ENCODE measurements at regions not wholly inside any gene's neighbourhood (a gene's known extent, or its start where the extent isn't known, plus 50 kb on each side); places are given as distances from the start of the nearest gene placed in this dataset.

GRCh38 chr18:47726550-47726949 lies 203.9 kb downstream of the SMAD2 start:
- no peak for DNase-seq (ENCODE audit: low spot score)
- no peaks in the 10 kb centered on the region for H3K27me3 ChIP-seq

GRCh38 chr18:47725656-47726055 lies 204.8 kb downstream of the SMAD2 start:
- H3K27ac ChIP-seq, result no peak overlapping the region
- DNase-seq (ENCODE audit: low spot score), result no peak
- H3K9me3 ChIP-seq, result no peaks in the 10 kb centered on the region
- H3K4me1 ChIP-seq, result no peaks in the 10 kb centered on the region
- H3K27me3 ChIP-seq, result no peaks in the 10 kb centered on the region
- TF ChIP-seq CTCF (IDR thresholded peaks at IDR 0.05), result no peak
- H3K36me3 ChIP-seq, result no peaks in the 10 kb centered on the region
- no peak overlapping the region for H3K4me3 ChIP-seq

More at GRCh38 chr18:47726550-47726949, 203.9 kb downstream of the SMAD2 start:
- no peak for TF ChIP-seq CTCF (IDR thresholded peaks at IDR 0.05)
- H3K36me3 ChIP-seq, result no peaks in the 10 kb centered on the region
- no peak overlapping the region for H3K27ac ChIP-seq
- no peaks in the 10 kb centered on the region for H3K4me1 ChIP-seq
- H3K4me3 ChIP-seq, result no peak overlapping the region
- no peaks in the 10 kb centered on the region for H3K9me3 ChIP-seq

GRCh38 chr18:47724186-47724975 lies 206.1 kb downstream of the SMAD2 start:
- Histone ChIP-seq H3K36me3 (no peaks in the 10 kb centered on the region), H3K4me3 (no peak overlapping the region), H3K27me3 (no peaks in the 10 kb centered on the region), H3K4me1 (no peaks in the 10 kb centered on the region), H3K27ac (no peak overlapping the region), H3K9me3 (no peaks in the 10 kb centered on the region)
- TF ChIP-seq CTCF (IDR thresholded peaks at IDR 0.05), result no peak
- no peak for DNase-seq (ENCODE audit: low spot score)

GRCh38 chr18:47721876-47722275 lies 208.6 kb downstream of the SMAD2 start:
- H3K9me3 ChIP-seq, result no peaks in the 10 kb centered on the region
- H3K4me3 ChIP-seq, result no peak overlapping the region
- H3K27ac ChIP-seq, result no peak overlapping the region
- no peaks in the 10 kb centered on the region for H3K4me1 ChIP-seq
- no peaks in the 10 kb centered on the region for H3K36me3 ChIP-seq
- DNase-seq (ENCODE audit: low spot score), result no peak
- no peaks in the 10 kb centered on the region for H3K27me3 ChIP-seq
- TF ChIP-seq CTCF (IDR thresholded peaks at IDR 0.05), result no peak

GRCh38 chr18:47720741-47721140 lies 209.7 kb downstream of the SMAD2 start:
- TF ChIP-seq CTCF (IDR thresholded peaks at IDR 0.05), result no peak
- DNase-seq (ENCODE audit: low spot score), result no peak
- Histone ChIP-seq H3K27ac (no peak overlapping the region), H3K4me3 (no peak overlapping the region), H3K9me3 (no peaks in the 10 kb centered on the region), H3K4me1 (no peaks in the 10 kb centered on the region), H3K27me3 (no peaks in the 10 kb centered on the region), H3K36me3 (no peaks in the 10 kb centered on the region)

All from right atrium auricular region (tissue), 2 donors.